Fibroblast of lung (primary cell): ENCODE measurements at regions not wholly inside any gene's neighbourhood (a gene's known extent, or its start where the extent isn't known, plus 50 kb on each side); places are given as distances from the start of the nearest gene placed in this dataset.

Source experiments
- DNase-seq, 2 donors: peaks; one replicate each; pipeline versions ENCODE4 v3.0.0 to v3.0.0-alpha.2; 2010; ENCODE audit warnings: low read depth in 2 of 2
- H2AFZ ChIP-seq: 2 replicates; pipeline ENCODE4 v1.5.1; 2012; ENCODE audit warnings: low read length, control low read depth, inconsistent platforms
- H3K27ac ChIP-seq: 2 replicates; pipeline ENCODE4 v1.5.1; 2011; ENCODE audit warnings: low read length, control low read depth; ENCODE audit not compliant: insufficient read depth
- H3K27me3 ChIP-seq: 2 replicates; pipeline ENCODE4 v1.5.1; 2011; ENCODE audit warnings: mild to moderate bottlenecking, low read length; ENCODE audit not compliant: control insufficient read depth, insufficient read depth
- H3K36me3 ChIP-seq: 2 replicates; pipeline ENCODE4 v1.5.1; 2011; ENCODE audit warnings: low read length; ENCODE audit not compliant: control insufficient read depth, insufficient read depth
- H3K4me1 ChIP-seq: 2 replicates; pipeline ENCODE4 v1.5.1; 2011; ENCODE audit warnings: low read length; ENCODE audit not compliant: control insufficient read depth, insufficient read depth; ENCODE audit errors: extremely low read depth
- H3K4me2 ChIP-seq: 2 replicates; pipeline ENCODE4 v1.5.1; 2011; ENCODE audit warnings: low read length, control low read depth; ENCODE audit not compliant: insufficient read depth; ENCODE audit errors: extremely low read depth
- H3K4me3 ChIP-seq, 4 experiments: fragments of 200-600 bp in 1 of 4; sonication (generic) in 1 of 4; replicated peaks in 1 of 4; 2 replicates each; pipeline ENCODE4 v1.5.1; 2011 to 2016; ENCODE audit warnings: low read length in 4 of 4, low read depth in 3 of 4, mild to moderate bottlenecking in 3 of 4, control low read depth in 2 of 4, inconsistent platforms in 1 of 4, mixed read lengths in 1 of 4; ENCODE audit not compliant: insufficient read depth in 1 of 4; ENCODE audit errors: control extremely low read depth in 1 of 4
- H3K79me2 ChIP-seq: 2 replicates; pipeline ENCODE4 v1.5.1; 2012; ENCODE audit warnings: mild to moderate bottlenecking, low read length, inconsistent platforms; ENCODE audit not compliant: control insufficient read depth, insufficient read depth
- H3K9ac ChIP-seq: 2 replicates; pipeline ENCODE4 v1.5.1; 2011; ENCODE audit warnings: mild to moderate bottlenecking, low read length, control low read depth; ENCODE audit not compliant: insufficient read depth
- H3K9me3 ChIP-seq: 2 replicates; pipeline ENCODE4 v1.5.1; 2012; ENCODE audit warnings: low read depth, low read length; ENCODE audit not compliant: control insufficient read depth, insufficient read depth
- H4K20me1 ChIP-seq: 2 replicates; pipeline ENCODE4 v1.5.1; 2011; ENCODE audit warnings: low read length; ENCODE audit not compliant: control insufficient read depth, insufficient read depth; ENCODE audit errors: extremely low read depth
- EZH2 ChIP-seq: IDR thresholded peaks from 2 replicates; pipeline ENCODE4 v1.5.1; 2012; ENCODE audit warnings: low read length, control low read depth, mild to moderate bottlenecking; ENCODE audit errors: missing control alignments
- TF ChIP-seq, protein P1 (sequence below), 2 donors: IDR thresholded peaks in 1 of 2; conservative IDR thresholded peaks in 1 of 2; 1 replicate in 1 of 2; 2 replicates in 1 of 2; pipeline ENCODE4 v1.5.1; 2011 to 2012; ENCODE audit warnings: low read length in 2 of 2, control low read depth in 1 of 2, inconsistent platforms in 1 of 2, low read depth in 1 of 2, mild to moderate bottlenecking in 1 of 2

GRCh38 chr2:122412360-122412759, 656.9 kb downstream of the TSN start:
- Histone ChIP-seq H3K4me1 (no peaks in the 10 kb centered on the region), H3K79me2 (no peaks in the 10 kb centered on the region), H3K9me3 (no peaks in the 10 kb centered on the region), H2AFZ (no peak overlapping the region), H3K9ac (no peak overlapping the region), H4K20me1 (no peaks in the 10 kb centered on the region), H3K36me3 (no peaks in the 10 kb centered on the region), H3K27me3 (no peaks in the 10 kb centered on the region), H3K4me3 (no peak overlapping the region), H3K27ac (no peak overlapping the region), H3K4me2 (no peak overlapping the region)
- DNase-seq = no peak
- TF ChIP-seq, protein P1, sequence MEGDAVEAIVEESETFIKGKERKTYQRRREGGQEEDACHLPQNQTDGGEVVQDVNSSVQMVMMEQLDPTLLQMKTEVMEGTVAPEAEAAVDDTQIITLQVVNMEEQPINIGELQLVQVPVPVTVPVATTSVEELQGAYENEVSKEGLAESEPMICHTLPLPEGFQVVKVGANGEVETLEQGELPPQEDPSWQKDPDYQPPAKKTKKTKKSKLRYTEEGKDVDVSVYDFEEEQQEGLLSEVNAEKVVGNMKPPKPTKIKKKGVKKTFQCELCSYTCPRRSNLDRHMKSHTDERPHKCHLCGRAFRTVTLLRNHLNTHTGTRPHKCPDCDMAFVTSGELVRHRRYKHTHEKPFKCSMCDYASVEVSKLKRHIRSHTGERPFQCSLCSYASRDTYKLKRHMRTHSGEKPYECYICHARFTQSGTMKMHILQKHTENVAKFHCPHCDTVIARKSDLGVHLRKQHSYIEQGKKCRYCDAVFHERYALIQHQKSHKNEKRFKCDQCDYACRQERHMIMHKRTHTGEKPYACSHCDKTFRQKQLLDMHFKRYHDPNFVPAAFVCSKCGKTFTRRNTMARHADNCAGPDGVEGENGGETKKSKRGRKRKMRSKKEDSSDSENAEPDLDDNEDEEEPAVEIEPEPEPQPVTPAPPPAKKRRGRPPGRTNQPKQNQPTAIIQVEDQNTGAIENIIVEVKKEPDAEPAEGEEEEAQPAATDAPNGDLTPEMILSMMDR (conservative IDR thresholded peaks at IDR 0.05 in 1 of 2, IDR thresholded peaks at IDR 0.05 in 1 of 2; ENCODE audit: low read depth in 1 of 2, low read length in 2 of 2) = no peak
- no peak for TF ChIP-seq EZH2

DNA sequence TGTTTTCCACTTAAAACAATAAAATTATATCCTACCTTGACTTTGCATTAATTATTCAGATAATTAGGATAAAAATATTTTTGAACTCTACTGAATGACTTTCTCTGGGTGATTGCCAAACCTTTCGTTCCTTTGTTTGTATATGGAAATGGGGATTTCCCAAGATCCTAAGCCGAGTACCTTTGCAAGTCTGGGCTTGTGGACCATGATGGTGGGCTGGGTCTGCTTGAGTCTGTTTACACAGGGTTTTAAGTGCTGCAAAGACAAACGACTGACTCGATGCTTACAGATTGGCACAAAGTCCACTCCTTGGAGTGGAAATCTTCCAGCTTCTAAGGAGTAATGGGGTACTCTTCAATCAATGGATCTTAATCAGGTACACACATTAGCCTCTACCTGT, 659.5 kb downstream of the TSN start:
- Histone ChIP-seq H3K9ac (no peak overlapping the region), H3K9me3 (no peaks in the 10 kb centered on the region), H3K4me1 (no peaks in the 10 kb centered on the region), H3K27me3 (no peaks in the 10 kb centered on the region), H3K4me2 (no peak overlapping the region), H4K20me1 (no peaks in the 10 kb centered on the region), H2AFZ (no peak overlapping the region), H3K79me2 (no peaks in the 10 kb centered on the region), H3K27ac (no peak overlapping the region), H3K4me3 (no peak overlapping the region), H3K36me3 (no peaks in the 10 kb centered on the region)
- no peak for DNase-seq
- TF ChIP-seq, protein P1 (conservative IDR thresholded peaks at IDR 0.05 in 1 of 2, IDR thresholded peaks at IDR 0.05 in 1 of 2; ENCODE audit: low read depth in 1 of 2, low read length in 2 of 2) = no peak
- TF ChIP-seq EZH2 = no peak

- H4K20me1 ChIP-seq = no peaks in the 10 kb centered on the region
- H3K9ac ChIP-seq = no peak overlapping the region
- TF ChIP-seq, protein P1 (conservative IDR thresholded peaks at IDR 0.05 in 1 of 2, IDR thresholded peaks at IDR 0.05 in 1 of 2; ENCODE audit: low read depth in 1 of 2, low read length in 2 of 2) = no peak
- TF ChIP-seq EZH2 = no peak
- no peaks in the 10 kb centered on the region for H3K36me3 ChIP-seq
- H3K9me3 ChIP-seq = no peaks in the 10 kb centered on the region
- H3K27ac ChIP-seq = no peak overlapping the region
- H3K4me2 ChIP-seq = no peak overlapping the region
- DNase-seq = no peak
- no peaks in the 10 kb centered on the region for H3K79me2 ChIP-seq
- no peak overlapping the region for H2AFZ ChIP-seq
- no peak overlapping the region for H3K4me3 ChIP-seq
- H3K27me3 ChIP-seq = no peaks in the 10 kb centered on the region
- no peaks in the 10 kb centered on the region for H3K4me1 ChIP-seq
Measured at GRCh38 chr2:122417114-122417513, 661.7 kb downstream of the TSN start.
